NCI-H774 (cell line): ENCODE measurements at regions not wholly inside any gene's neighbourhood (a gene's known extent, or its start where the extent isn't known, plus 50 kb on each side); places are given as distances from the start of the nearest gene placed in this dataset.

ENCODE experiments used
- DNase-seq: peaks from one replicate; lab custom pipeline; 2025; lab: John Stamatoyannopoulos, UW

- no peak for DNase-seq
These were observed 156.1 kb downstream of the ERMARD start for GRCh38 chr6:169907419-169908115.

- DNase-seq, result no peak
These were observed 155.4 kb downstream of the ERMARD start for GRCh38 chr6:169906688-169907418.

- DNase-seq, result no peak
These were observed 154.7 kb downstream of the ERMARD start for GRCh38 chr6:169906004-169906687.

- DNase-seq, result no peak
These were observed 153.8 kb downstream of the ERMARD start for GRCh38 chr6:169905041-169905807.

- no peak for DNase-seq
These were observed 152.9 kb downstream of the ERMARD start for GRCh38 chr6:169904051-169904922.

GRCh38 chr6:169903122-169903521 lies 151.7 kb downstream of the ERMARD start:
- DNase-seq, result no peak

GRCh38 chr6:169902604-169903003 lies 151.2 kb downstream of the ERMARD start:
- DNase-seq, result no peak

GRCh38 chr6:169902070-169902469 lies 150.6 kb downstream of the ERMARD start:
- DNase-seq, result no peak

- DNase-seq, result no peak
These were observed 148.2 kb downstream of the ERMARD start for GRCh38 chr6:169899481-169900145.

GRCh38 chr6:169898788-169899480 lies 147.5 kb downstream of the ERMARD start:
- DNase-seq, result no peak

- no peak for DNase-seq
These were observed 146.4 kb downstream of the ERMARD start for GRCh38 chr6:169897601-169898358.

- DNase-seq, result no peak
These were observed 145.5 kb downstream of the ERMARD start for GRCh38 chr6:169896826-169897456.

GRCh38 chr6:169895926-169896761 lies 144.7 kb downstream of the ERMARD start:
- no peak for DNase-seq

- no peak for DNase-seq
These were observed 143.8 kb downstream of the ERMARD start for GRCh38 chr6:169895000-169895759.

GRCh38 chr6:169894377-169894960 lies 143.0 kb downstream of the ERMARD start:
- DNase-seq, result no peak

GRCh38 chr6:169893624-169894023 lies 142.2 kb downstream of the ERMARD start:
- DNase-seq, result no peak

GRCh38 chr6:169891846-169892245 lies 140.4 kb downstream of the ERMARD start:
- no peak for DNase-seq
